CD4-positive, CD25-positive, alpha-beta regulatory T cell (primary cell): ENCODE measurements at regions not wholly inside any gene's neighbourhood (a gene's known extent, or its start where the extent isn't known, plus 50 kb on each side); places are given as distances from the start of the nearest gene placed in this dataset.

ENCODE experiments used
- ATAC-seq, 2 donors: fragments of 150-1000 bp; cut with Tn5 transposase; one replicate each; pipeline ENCODE4 v1.10.0; 2021; ENCODE audit warnings: low read depth in 2 of 2, moderate number of reproducible peaks in 2 of 2, moderate library complexity in 1 of 2
- DNase-seq, 3 donors: peaks; one replicate each; pipeline versions ENCODE4 v3.0.0 to v3.0.0-alpha.2; 2012 to 2022; ENCODE audit warnings: mixed read lengths in 1 of 3
- H3K27ac ChIP-seq: one replicate; pipeline ENCODE4 v1.7.0; 2013; ENCODE audit warnings: mild to moderate bottlenecking, low read length; ENCODE audit not compliant: insufficient read depth, poor library complexity, severe bottlenecking
- H3K27me3 ChIP-seq: one replicate; pipeline ENCODE4 v1.7.0; 2013; ENCODE audit warnings: low read length; ENCODE audit not compliant: control insufficient read depth, insufficient read depth
- H3K36me3 ChIP-seq: one replicate; pipeline ENCODE4 v1.7.0; 2013; ENCODE audit warnings: mild to moderate bottlenecking, low read length, moderate library complexity; ENCODE audit not compliant: control insufficient read depth, insufficient read depth
- H3K4me1 ChIP-seq: 2 replicates; pipeline ENCODE4 v1.7.0; 2013; ENCODE audit warnings: mild to moderate bottlenecking, low read length; ENCODE audit not compliant: insufficient read depth, control insufficient read depth, poor library complexity, severe bottlenecking
- H3K4me3 ChIP-seq: one replicate; pipeline ENCODE4 v1.7.0; 2013; ENCODE audit warnings: low read depth, mild to moderate bottlenecking, low read length, moderate library complexity
- H3K9me3 ChIP-seq, 2 experiments: 1 replicate in 1 of 2; 2 replicates in 1 of 2; pipeline ENCODE4 v1.7.0; 2013; ENCODE audit warnings: low read length in 2 of 2, mild to moderate bottlenecking in 1 of 2, moderate library complexity in 1 of 2; ENCODE audit not compliant: control insufficient read depth in 2 of 2
- H3K27ac Mint-ChIP-seq, 3 donors: one replicate each; pipeline ENCODE4 v1.8.0; 2020 to 2022; ENCODE audit warnings: mild to moderate bottlenecking in 3 of 3, mixed read lengths in 3 of 3, moderate library complexity in 2 of 3
- H3K27me3 Mint-ChIP-seq: one replicate; pipeline ENCODE4 v1.8.0; 2022; ENCODE audit warnings: mild to moderate bottlenecking, mixed read lengths
- H3K36me3 Mint-ChIP-seq: one replicate; pipeline ENCODE4 v1.8.0; 2020; ENCODE audit warnings: mixed read lengths
- H3K4me1 Mint-ChIP-seq, 4 donors: one replicate each; pipeline ENCODE4 v1.8.0; 2020 to 2022; ENCODE audit warnings: mixed read lengths in 4 of 4, mild to moderate bottlenecking in 1 of 4
- H3K4me3 Mint-ChIP-seq, 4 donors: one replicate each; pipeline ENCODE4 v1.8.0; 2020 to 2022; ENCODE audit warnings: mild to moderate bottlenecking in 4 of 4, mixed read lengths in 4 of 4, moderate library complexity in 3 of 4
- H3K9me3 Mint-ChIP-seq, 7 donors: one replicate each; pipeline ENCODE4 v1.8.0; 2020 to 2022; ENCODE audit warnings: mixed read lengths in 7 of 7, mild to moderate bottlenecking in 3 of 7, moderate library complexity in 2 of 7

GRCh38 chr9:89915187-89915586 lies 310.4 kb downstream of the GADD45G start:
- Histone ChIP-seq H3K9me3 (no peaks in the 10 kb centered on the region), H3K36me3 (no peaks in the 10 kb centered on the region), H3K4me3 (no peak overlapping the region), H3K27me3 (no peaks in the 10 kb centered on the region), H3K27ac (no peak overlapping the region), H3K4me1 (no peaks in the 10 kb centered on the region)
- no peaks in the 10 kb centered on the region for H3K36me3 Mint-ChIP-seq
- H3K9me3 Mint-ChIP-seq: peaks cover 0 to 1% (median 0%) of the 10 kb centered on the region in 7 donors
- no peak for ATAC-seq
- peaks cover 4% of the 10 kb centered on the region for H3K27me3 Mint-ChIP-seq
- no peak overlapping the region for H3K4me3 Mint-ChIP-seq
- H3K27ac Mint-ChIP-seq: no peak overlapping the region
- DNase-seq: no peak
- H3K4me1 Mint-ChIP-seq: peaks cover 0 to 3% (median 0%) of the 10 kb centered on the region in 4 donors

GRCh38 chr9:89916001-89916597 lies 311.3 kb downstream of the GADD45G start:
- no peaks in the 10 kb centered on the region for H3K27me3 ChIP-seq
- Mint-ChIP-seq H3K27me3 (peaks cover 4% of the 10 kb centered on the region), H3K36me3 (no peaks in the 10 kb centered on the region), H3K27ac (no peak overlapping the region), H3K4me1 (peaks cover 0 to 3% (median 0%) of the 10 kb centered on the region in 4 donors), H3K9me3 (peaks cover 0 to under 1% (median 0%) of the 10 kb centered on the region in 7 donors), H3K4me3 (no peak overlapping the region)
- H3K4me3 ChIP-seq: no peak overlapping the region
- no peak overlapping the region for H3K27ac ChIP-seq
- no peaks in the 10 kb centered on the region for H3K4me1 ChIP-seq
- DNase-seq (no peak), ATAC-seq (no peak)
- H3K9me3 ChIP-seq: no peaks in the 10 kb centered on the region
- H3K36me3 ChIP-seq: no peaks in the 10 kb centered on the region

- ATAC-seq: no peak
- H3K27ac Mint-ChIP-seq: no peak overlapping the region
- H3K36me3 ChIP-seq: no peaks in the 10 kb centered on the region
- no peaks in the 10 kb centered on the region for H3K36me3 Mint-ChIP-seq
- H3K4me3 Mint-ChIP-seq: no peak overlapping the region
- DNase-seq: no peak
- H3K4me1 ChIP-seq: no peaks in the 10 kb centered on the region
- H3K9me3 ChIP-seq: no peaks in the 10 kb centered on the region
- peaks cover 4% of the 10 kb centered on the region for H3K27me3 Mint-ChIP-seq
- no peak overlapping the region for H3K27ac ChIP-seq
- peaks cover 0 to 2% (median 0%) of the 10 kb centered on the region in 7 donors for H3K9me3 Mint-ChIP-seq
- no peaks in the 10 kb centered on the region for H3K27me3 ChIP-seq
- peaks cover 0 to 3% (median 0%) of the 10 kb centered on the region in 4 donors for H3K4me1 Mint-ChIP-seq
- no peak overlapping the region for H3K4me3 ChIP-seq
Observed at GRCh38 chr9:89917861-89918260, 313.0 kb downstream of the GADD45G start.

- Mint-ChIP-seq H3K27ac (no peak overlapping the region), H3K9me3 (peaks cover 0 to 2% (median 0%) of the 10 kb centered on the region in 7 donors), H3K4me3 (no peak overlapping the region), H3K36me3 (no peaks in the 10 kb centered on the region), H3K4me1 (peaks cover 0 to 7% (median 3%) of the 10 kb centered on the region in 4 donors), H3K27me3 (peaks cover 9% of the 10 kb centered on the region)
- Histone ChIP-seq H3K36me3 (no peaks in the 10 kb centered on the region), H3K4me1 (no peaks in the 10 kb centered on the region), H3K27ac (no peak overlapping the region), H3K9me3 (no peaks in the 10 kb centered on the region), H3K27me3 (no peaks in the 10 kb centered on the region), H3K4me3 (no peak overlapping the region)
- ATAC-seq: no peak
- DNase-seq: peak in 2 of 3 donors; percentile 14 to 47
Observed at GRCh38 chr9:89919171-89919681, 314.4 kb downstream of the GADD45G start.

- ATAC-seq (no peak), DNase-seq (no peak)
- H3K27ac Mint-ChIP-seq: no peak overlapping the region
- Histone ChIP-seq H3K9me3 (no peaks in the 10 kb centered on the region), H3K27ac (no peak overlapping the region), H3K4me3 (no peak overlapping the region), H3K36me3 (no peaks in the 10 kb centered on the region), H3K4me1 (no peaks in the 10 kb centered on the region), H3K27me3 (no peaks in the 10 kb centered on the region)
- peaks cover 0 to 9% (median 4%) of the 10 kb centered on the region in 4 donors for H3K4me1 Mint-ChIP-seq
- peaks cover 0 to 2% (median 0%) of the 10 kb centered on the region in 7 donors for H3K9me3 Mint-ChIP-seq
- no peaks in the 10 kb centered on the region for H3K36me3 Mint-ChIP-seq
- no peak overlapping the region for H3K4me3 Mint-ChIP-seq
- H3K27me3 Mint-ChIP-seq: peaks cover 10% of the 10 kb centered on the region
Observed at GRCh38 chr9:89920131-89920530, 315.3 kb downstream of the GADD45G start.

- peaks cover 0 to 2% (median 0%) of the 10 kb centered on the region in 7 donors for H3K9me3 Mint-ChIP-seq
- no peak overlapping the region for H3K4me3 ChIP-seq
- H3K4me1 Mint-ChIP-seq: peaks cover 0 to 9% (median 4%) of the 10 kb centered on the region in 4 donors
- H3K4me3 Mint-ChIP-seq: no peak overlapping the region
- H3K27me3 Mint-ChIP-seq: peaks cover 10% of the 10 kb centered on the region
- DNase-seq (no peak), ATAC-seq (no peak)
- no peaks in the 10 kb centered on the region for H3K9me3 ChIP-seq
- no peaks in the 10 kb centered on the region for H3K27me3 ChIP-seq
- H3K4me1 ChIP-seq: no peaks in the 10 kb centered on the region
- no peaks in the 10 kb centered on the region for H3K36me3 Mint-ChIP-seq
- no peak overlapping the region for H3K27ac Mint-ChIP-seq
- H3K27ac ChIP-seq: no peak overlapping the region
- H3K36me3 ChIP-seq: no peaks in the 10 kb centered on the region
Observed at GRCh38 chr9:89920951-89921350, 316.1 kb downstream of the GADD45G start.

GRCh38 chr9:89922099-89922498 lies 317.3 kb downstream of the GADD45G start:
- H3K4me1 ChIP-seq: no peaks in the 10 kb centered on the region
- H3K36me3 ChIP-seq: no peaks in the 10 kb centered on the region
- H3K4me3 ChIP-seq: no peak overlapping the region
- H3K9me3 ChIP-seq: no peaks in the 10 kb centered on the region
- DNase-seq (no peak), ATAC-seq (no peak)
- H3K9me3 Mint-ChIP-seq: peaks cover 0 to 2% (median 0%) of the 10 kb centered on the region in 7 donors
- no peaks in the 10 kb centered on the region for H3K36me3 Mint-ChIP-seq
- peaks cover 3% of the 10 kb centered on the region for H3K27me3 ChIP-seq
- no peak overlapping the region for H3K4me3 Mint-ChIP-seq
- peaks cover 0 to 9% (median 4%) of the 10 kb centered on the region in 4 donors for H3K4me1 Mint-ChIP-seq
- H3K27ac ChIP-seq: no peak overlapping the region
- H3K27ac Mint-ChIP-seq: no peak overlapping the region
- H3K27me3 Mint-ChIP-seq: peaks cover 21% of the 10 kb centered on the region

- no peak overlapping the region for H3K27ac ChIP-seq
- H3K36me3 ChIP-seq: no peaks in the 10 kb centered on the region
- H3K27me3 Mint-ChIP-seq: peaks cover 24% of the 10 kb centered on the region
- ATAC-seq (no peak), DNase-seq (no peak)
- peaks cover 0 to 9% (median 4%) of the 10 kb centered on the region in 4 donors for H3K4me1 Mint-ChIP-seq
- no peak overlapping the region for H3K4me3 ChIP-seq
- H3K9me3 Mint-ChIP-seq: peaks cover 0 to 2% (median 0%) of the 10 kb centered on the region in 7 donors
- no peak overlapping the region for H3K4me3 Mint-ChIP-seq
- no peaks in the 10 kb centered on the region for H3K4me1 ChIP-seq
- H3K27ac Mint-ChIP-seq: no peak overlapping the region
- H3K36me3 Mint-ChIP-seq: no peaks in the 10 kb centered on the region
- H3K27me3 ChIP-seq: peaks cover 4% of the 10 kb centered on the region
- no peaks in the 10 kb centered on the region for H3K9me3 ChIP-seq
Observed at GRCh38 chr9:89923174-89923573, 318.4 kb downstream of the GADD45G start.
